OCI-LY7 (cell line): ENCODE measurements at regions not wholly inside any gene's neighbourhood (a gene's known extent, or its start where the extent isn't known, plus 50 kb on each side); places are given as distances from the start of the nearest gene placed in this dataset.

Experiments
- BruUV-seq: library from RNA; stranded (reverse); fragments of 400-500 nt; replicated peaks from 2 replicates; lab custom pipeline; 2021; lab: Mats Ljungman, UMichigan
- CTCF ChIA-PET: fragments of 300-600 bp; sonication (Branson Sonifier 250); formaldehyde crosslinking; loops from one replicate; lab custom pipeline; 2022; ENCODE audit warnings: antibody characterized with exemption; ENCODE audit not compliant: unreplicated experiment; lab: Charles Lee
- POLR2A ChIA-PET: fragments of 300-600 bp; sonication (Branson Sonifier 250); formaldehyde crosslinking; loops from one replicate; lab custom pipeline; 2022; ENCODE audit warnings: antibody characterized with exemption; lab: Charles Lee
- DNase-seq: peaks from one replicate; pipeline ENCODE4 v3.0.0-alpha.2; 2015; ENCODE audit warnings: low spot score
- H2AFZ ChIP-seq: fragments of 200-600 bp; sonication (generic), shearing (Covaris generic); 2 replicates; pipeline ENCODE4 v1.6.1; 2014; ENCODE audit warnings: mild to moderate bottlenecking, antibody characterized with exemption, low read length, moderate library complexity
- H3K27ac ChIP-seq: fragments of 200-600 bp; sonication (generic); 2 replicates; pipeline ENCODE4 v1.5.1; 2014; ENCODE audit warnings: mixed run types, low read depth, mild to moderate bottlenecking, moderate library complexity, low read length, inconsistent platforms; ENCODE audit not compliant: poor library complexity, severe bottlenecking
- H3K36me3 ChIP-seq: fragments of 200-600 bp; sonication (generic); 2 replicates; pipeline ENCODE4 v1.6.1; 2014; ENCODE audit warnings: mild to moderate bottlenecking, antibody characterized with exemption, low read length, moderate library complexity, mixed read lengths; ENCODE audit not compliant: insufficient read depth
- H3K4me1 ChIP-seq: fragments of 200-600 bp; sonication (generic); 2 replicates; pipeline ENCODE4 v1.5.1; 2014; ENCODE audit warnings: mild to moderate bottlenecking, low read length; ENCODE audit not compliant: insufficient read depth, poor library complexity, severe bottlenecking
- H3K4me2 ChIP-seq: fragments of 200-600 bp; sonication (generic); 2 replicates; pipeline ENCODE4 v1.6.1; 2014; ENCODE audit warnings: mild to moderate bottlenecking, low read length
- H3K4me3 ChIP-seq: fragments of 200-600 bp; sonication (generic); 2 replicates; pipeline ENCODE4 v1.5.1; 2014; ENCODE audit warnings: mild to moderate bottlenecking, low read depth, low read length; ENCODE audit not compliant: poor library complexity, severe bottlenecking
- H3K79me2 ChIP-seq: fragments of 200-600 bp; sonication (generic); 2 replicates; pipeline ENCODE4 v1.6.1; 2016; ENCODE audit warnings: low read depth, mild to moderate bottlenecking, low read length, moderate library complexity, mixed read lengths; ENCODE audit not compliant: insufficient read depth
- H3K9me2 ChIP-seq: fragments of 200-600 bp; sonication (generic); 2 replicates; pipeline ENCODE4 v1.6.1; 2016; ENCODE audit warnings: mild to moderate bottlenecking, low read length, mixed read lengths; ENCODE audit not compliant: insufficient read depth
- H3K9me3 ChIP-seq: fragments of 200-600 bp; sonication (generic); 2 replicates; pipeline ENCODE4 v1.6.1; 2014; ENCODE audit warnings: mild to moderate bottlenecking, mixed run types, low read length, mixed read lengths
- H4K20me1 ChIP-seq: fragments of 200-600 bp; sonication (generic); 2 replicates; pipeline ENCODE4 v1.6.1; 2014; ENCODE audit warnings: mild to moderate bottlenecking, antibody characterized with exemption, low read length, moderate library complexity, mixed read lengths; ENCODE audit not compliant: insufficient read depth
- CTCF ChIP-seq: fragments of 200-600 bp; sonication (generic); conservative IDR thresholded peaks from 2 replicates; pipeline ENCODE4 v1.5.1; 2014; ENCODE audit warnings: mild to moderate bottlenecking, antibody characterized with exemption, low read length, moderate library complexity, mixed read lengths
- EZH2phosphoT487 ChIP-seq: fragments of 200-600 bp; sonication (generic); IDR thresholded peaks from 2 replicates; pipeline ENCODE4 v1.6.1; 2018; ENCODE audit warnings: low read depth, borderline replicate concordance, mild to moderate bottlenecking, mixed run types, antibody characterized with exemption, low read length, moderate library complexity, mixed read lengths
- intact Hi-C: fragments of 100-400 bp; cut with micrococcal nuclease; formaldehyde crosslinking; loops from one replicate; pipeline ENCODE4 v1.10.0; 2022; ENCODE audit not compliant: unreplicated experiment

DNA sequence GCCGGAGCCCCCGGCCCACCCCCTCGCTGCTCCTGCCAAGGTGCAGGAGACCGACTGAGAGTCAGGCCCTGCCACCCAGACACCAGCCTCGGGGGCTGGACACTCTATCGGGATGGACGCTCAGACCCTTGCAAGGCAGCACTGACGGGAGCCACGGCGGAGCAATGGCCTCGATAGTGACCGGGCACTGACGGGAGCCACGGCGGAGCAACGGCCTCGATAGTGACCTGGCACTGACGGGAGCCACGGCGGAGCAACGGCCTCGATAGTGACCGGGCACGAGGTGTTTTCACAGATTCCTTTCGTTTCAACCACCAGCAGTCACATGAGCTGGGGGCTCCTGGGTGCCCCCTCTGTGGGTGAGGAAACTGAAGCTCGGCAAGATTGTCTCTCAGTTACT, 123.6 kb upstream of the PPP1R26 start:
- Histone ChIP-seq H3K9me3 (no peaks in the 10 kb centered on the region), H3K4me3 (no peak overlapping the region), H4K20me1 (no peaks in the 10 kb centered on the region), H3K4me2 (no peak overlapping the region), H3K36me3 (no peaks in the 10 kb centered on the region), H2AFZ (no peak overlapping the region), H3K4me1 (no peaks in the 10 kb centered on the region), H3K27ac (no peak overlapping the region), H3K9me2 (no peaks in the 10 kb centered on the region), H3K79me2 (no peaks in the 10 kb centered on the region)
- CTCF ChIA-PET = no interaction called here
- POLR2A ChIA-PET = no interaction called here
- intact Hi-C loops = no loop called here
- no TSS peak for BruUV-seq
- TF ChIP-seq CTCF (no peak), EZH2phosphoT487 (no peak)
- DNase-seq = no peak

GRCh38 chr9:135356796-135357195, 122.8 kb upstream of the PPP1R26 start:
- Histone ChIP-seq H3K79me2 (no peaks in the 10 kb centered on the region), H3K4me1 (no peaks in the 10 kb centered on the region), H4K20me1 (no peaks in the 10 kb centered on the region), H3K4me3 (no peak overlapping the region), H3K27ac (no peak overlapping the region), H3K36me3 (no peaks in the 10 kb centered on the region), H3K9me2 (no peaks in the 10 kb centered on the region), H3K4me2 (no peak overlapping the region), H2AFZ (no peak overlapping the region), H3K9me3 (no peaks in the 10 kb centered on the region)
- TF ChIP-seq CTCF = no peak
- BruUV-seq = no TSS peak
- intact Hi-C loops = no loop called here
- ChIA-PET POLR2A (no interaction called here), CTCF (no interaction called here)
- DNase-seq = no peak

- H3K9me2 ChIP-seq = no peaks in the 10 kb centered on the region
- intact Hi-C loops = no loop called here
- no TSS peak for BruUV-seq
- POLR2A ChIA-PET = no interaction called here
- CTCF ChIA-PET = no interaction called here
- H3K36me3 ChIP-seq = no peaks in the 10 kb centered on the region
- no peak overlapping the region for H3K27ac ChIP-seq
- no peak for TF ChIP-seq CTCF
- no peak for TF ChIP-seq EZH2phosphoT487
- DNase-seq = no peak
- no peaks in the 10 kb centered on the region for H3K79me2 ChIP-seq
- H2AFZ ChIP-seq = no peak overlapping the region
- H4K20me1 ChIP-seq = no peaks in the 10 kb centered on the region
- no peak overlapping the region for H3K4me2 ChIP-seq
- H3K4me1 ChIP-seq = no peaks in the 10 kb centered on the region
- no peak overlapping the region for H3K4me3 ChIP-seq
- H3K9me3 ChIP-seq = no peaks in the 10 kb centered on the region
These were observed 121.6 kb upstream of the PPP1R26 start for GRCh38 chr9:135357863-135358551.
